Esophagus squamous epithelium (tissue), 4 donors: ENCODE measurements at regions not wholly inside any gene's neighbourhood (a gene's known extent, or its start where the extent isn't known, plus 50 kb on each side); places are given as distances from the start of the nearest gene placed in this dataset.

Experiments
- POLR2A ChIP-seq, 4 donors: fragments of 450-650 bp; IDR thresholded peaks; one replicate each; pipeline ENCODE4 v1.6.1; 2017; ENCODE audit warnings: antibody characterized with exemption in 4 of 4, mild to moderate bottlenecking in 4 of 4, moderate library complexity in 3 of 4
- TF ChIP-seq, protein P1 (sequence below), 6 experiments: fragments of 450-650 bp in 4 of 6; fragments of 200-600 bp in 2 of 6; sonication (generic) in 2 of 6; IDR thresholded peaks; one replicate each; pipeline ENCODE4 v1.5.1; 2016 to 2019; ENCODE audit warnings: antibody characterized with exemption in 6 of 6, mild to moderate bottlenecking in 4 of 6, moderate library complexity in 4 of 6

DNA sequence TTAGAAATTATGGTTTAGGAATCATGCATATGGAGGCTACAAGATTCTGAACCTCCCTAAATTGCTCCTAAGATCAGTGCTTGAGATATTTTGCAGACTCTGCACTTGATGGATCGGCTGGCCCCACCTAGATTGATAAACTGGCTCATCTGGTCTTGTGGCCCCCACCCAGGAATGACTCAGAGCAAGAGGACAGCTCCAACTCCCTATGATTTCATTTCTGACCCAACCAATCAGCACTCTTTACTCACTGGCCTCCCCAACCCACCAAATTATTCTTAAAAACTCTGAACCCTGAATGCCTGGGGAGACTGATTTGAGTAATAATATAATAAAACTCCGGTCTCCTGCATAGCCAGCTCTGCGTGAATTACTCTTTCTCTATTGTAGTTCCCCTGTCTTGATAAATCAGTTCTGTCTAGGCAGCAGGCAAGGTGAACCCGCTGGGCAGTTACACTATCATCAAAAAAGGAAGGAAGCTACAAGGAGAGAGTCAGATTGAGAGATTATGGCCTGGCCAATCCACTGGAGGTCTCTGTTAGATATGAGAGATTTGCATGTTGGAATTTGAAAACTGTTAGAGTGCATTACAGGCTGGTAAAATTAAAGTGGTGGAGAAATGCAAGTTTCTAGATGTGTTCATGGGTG, 245.8 kb downstream of the CSNK2A3 start:
- TF ChIP-seq, protein P1, sequence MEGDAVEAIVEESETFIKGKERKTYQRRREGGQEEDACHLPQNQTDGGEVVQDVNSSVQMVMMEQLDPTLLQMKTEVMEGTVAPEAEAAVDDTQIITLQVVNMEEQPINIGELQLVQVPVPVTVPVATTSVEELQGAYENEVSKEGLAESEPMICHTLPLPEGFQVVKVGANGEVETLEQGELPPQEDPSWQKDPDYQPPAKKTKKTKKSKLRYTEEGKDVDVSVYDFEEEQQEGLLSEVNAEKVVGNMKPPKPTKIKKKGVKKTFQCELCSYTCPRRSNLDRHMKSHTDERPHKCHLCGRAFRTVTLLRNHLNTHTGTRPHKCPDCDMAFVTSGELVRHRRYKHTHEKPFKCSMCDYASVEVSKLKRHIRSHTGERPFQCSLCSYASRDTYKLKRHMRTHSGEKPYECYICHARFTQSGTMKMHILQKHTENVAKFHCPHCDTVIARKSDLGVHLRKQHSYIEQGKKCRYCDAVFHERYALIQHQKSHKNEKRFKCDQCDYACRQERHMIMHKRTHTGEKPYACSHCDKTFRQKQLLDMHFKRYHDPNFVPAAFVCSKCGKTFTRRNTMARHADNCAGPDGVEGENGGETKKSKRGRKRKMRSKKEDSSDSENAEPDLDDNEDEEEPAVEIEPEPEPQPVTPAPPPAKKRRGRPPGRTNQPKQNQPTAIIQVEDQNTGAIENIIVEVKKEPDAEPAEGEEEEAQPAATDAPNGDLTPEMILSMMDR (IDR thresholded peaks at IDR 0.05) = no peak
- no peak for TF ChIP-seq POLR2A (IDR thresholded peaks at IDR 0.05)
